ENCODE measurements at regions not wholly inside any gene's neighbourhood (a gene's known extent, or its start where the extent isn't known, plus 50 kb on each side); places are given as distances from the start of the nearest gene placed in this dataset.

GRCh38 chr4:67375291-67375690 is 170.0 kb downstream of the CENPC start:
- ATAC-seq (no peak), DNase-seq (no peak)
- CTCF ChIA-PET, result interaction anchor here (1.2 kb wide), 1 partner anchor 18 kb away, joined by 3 read pairs; no protein-coding TSS in a partner anchor
- no peaks in the 10 kb centered on the region for H3K4me1 Mint-ChIP-seq (ENCODE audit: low read depth)
- no peak for TF ChIP-seq CTCF (IDR thresholded peaks at IDR 0.05)
- no peaks in the 10 kb centered on the region for H3K9me3 Mint-ChIP-seq
- H3K27ac Mint-ChIP-seq, result no peak overlapping the region
- POLR2A ChIA-PET, result no interaction called here
- H3K36me3 Mint-ChIP-seq (ENCODE audit: low read depth), result no peaks in the 10 kb centered on the region
- no peak overlapping the region for H3K4me3 Mint-ChIP-seq
- H3K27me3 Mint-ChIP-seq, result peaks cover 4% of the 10 kb centered on the region
- intact Hi-C loops (cut with micrococcal nuclease), result no loop called here

- CTCF ChIA-PET, result no interaction called here
- ATAC-seq, result no peak
- Mint-ChIP-seq H3K4me1 (ENCODE audit: low read depth) (no peaks in the 10 kb centered on the region), H3K27me3 (peaks cover 6% of the 10 kb centered on the region), H3K36me3 (ENCODE audit: low read depth) (no peaks in the 10 kb centered on the region), H3K9me3 (no peaks in the 10 kb centered on the region), H3K4me3 (no peak overlapping the region), H3K27ac (no peak overlapping the region)
- intact Hi-C loops (cut with micrococcal nuclease), result no loop called here
- TF ChIP-seq CTCF (IDR thresholded peaks at IDR 0.05), result no peak
- no peak for DNase-seq
- POLR2A ChIA-PET, result no interaction called here
These were observed 173.7 kb downstream of the CENPC start for GRCh38 chr4:67371615-67372014.

- H3K27ac Mint-ChIP-seq, result no peak overlapping the region
- peaks cover 2% of the 10 kb centered on the region for H3K27me3 Mint-ChIP-seq
- POLR2A ChIA-PET, result no interaction called here
- DNase-seq (no peak), ATAC-seq (no peak)
- no peak for TF ChIP-seq CTCF (IDR thresholded peaks at IDR 0.05)
- no peaks in the 10 kb centered on the region for H3K36me3 Mint-ChIP-seq (ENCODE audit: low read depth)
- no peak overlapping the region for H3K4me3 Mint-ChIP-seq
- CTCF ChIA-PET, result no interaction called here
- intact Hi-C loops (cut with micrococcal nuclease), result no loop called here
- no peaks in the 10 kb centered on the region for H3K4me1 Mint-ChIP-seq (ENCODE audit: low read depth)
- peaks cover 3% of the 10 kb centered on the region for H3K9me3 Mint-ChIP-seq
These were observed 178.9 kb downstream of the CENPC start for GRCh38 chr4:67366311-67366861.

- DNase-seq (no peak), ATAC-seq (no peak)
- Mint-ChIP-seq H3K9me3 (peaks cover 4% of the 10 kb centered on the region), H3K27ac (no peak overlapping the region), H3K27me3 (peaks cover 2% of the 10 kb centered on the region), H3K4me3 (no peak overlapping the region), H3K36me3 (ENCODE audit: low read depth) (no peaks in the 10 kb centered on the region), H3K4me1 (ENCODE audit: low read depth) (no peaks in the 10 kb centered on the region)
- no peak for TF ChIP-seq CTCF (IDR thresholded peaks at IDR 0.05)
- intact Hi-C loops (cut with micrococcal nuclease), result no loop called here
- CTCF ChIA-PET, result no interaction called here
- POLR2A ChIA-PET, result interaction anchor here (0.6 kb wide), 1 partner anchor 125 kb away, joined by 3 read pairs; no protein-coding TSS in a partner anchor
These were observed 179.6 kb downstream of the CENPC start for GRCh38 chr4:67365661-67366245.

GRCh38 chr4:67355806-67356205 is 189.5 kb downstream of the CENPC start:
- no peaks in the 10 kb centered on the region for H3K4me1 Mint-ChIP-seq (ENCODE audit: low read depth)
- no peak overlapping the region for H3K27ac Mint-ChIP-seq
- peaks cover 2% of the 10 kb centered on the region for H3K27me3 Mint-ChIP-seq
- no peak for TF ChIP-seq CTCF (IDR thresholded peaks at IDR 0.05)
- H3K9me3 Mint-ChIP-seq, result no peaks in the 10 kb centered on the region
- H3K36me3 Mint-ChIP-seq (ENCODE audit: low read depth), result no peaks in the 10 kb centered on the region
- ATAC-seq, result no peak
- ChIA-PET POLR2A (no interaction called here), CTCF (no interaction called here)
- H3K4me3 Mint-ChIP-seq, result no peak overlapping the region
- intact Hi-C loops (cut with micrococcal nuclease), result no loop called here
- no peak for DNase-seq

All from activated CD8-positive, alpha-beta T cell treated with anti-CD3 and anti-CD28 coated beads for 36 hours (primary cell).